ENCODE measurements at regions not wholly inside any gene's neighbourhood (a gene's known extent, or its start where the extent isn't known, plus 50 kb on each side); places are given as distances from the start of the nearest gene placed in this dataset.
A peak's percentile ranks its signal among the peaks of the same experiment; 100 is the strongest.

GRCh38 chr1:38285807-38286530 is 239.4 kb upstream of the POU3F1 start:
- ATAC-seq (peak; percentile 92), DNase-seq (ENCODE audit: low spot score) (peak; percentile 55)
- no peak overlapping the region for H3K27ac Mint-ChIP-seq

More at GRCh38 chr1:38285807-38286530, 239.4 kb upstream of the POU3F1 start:
- H3K4me3 Mint-ChIP-seq, result no peak overlapping the region
- no peak overlapping the region for H3K4me3 ChIP-seq
- H3K36me3 ChIP-seq (ENCODE audit: insufficient read depth), result no peaks in the 10 kb centered on the region
- no peaks in the 10 kb centered on the region for H3K79me2 ChIP-seq (replicated peaks; ENCODE audit: insufficient read depth)
- peaks cover 30% of the 10 kb centered on the region for H3K4me1 Mint-ChIP-seq
- H3K9me3 Mint-ChIP-seq, result no peaks in the 10 kb centered on the region; the same call in 2 of the 3 replicates
- H2AFZ ChIP-seq, result no peak overlapping the region
- no peak overlapping the region for H3K27ac ChIP-seq (ENCODE audit: low read depth)
- H4K20me1 ChIP-seq (replicated peaks; ENCODE audit: insufficient read depth), result no peaks in the 10 kb centered on the region
- H3F3A ChIP-seq (replicated peaks; ENCODE audit: low read depth), result 0 out of 2 replicates have a peak, but pooled peaks cover 2% of the 10 kb centered on the region
- H3K27me3 ChIP-seq (ENCODE audit: insufficient read depth), result no peaks in the 10 kb centered on the region
- peaks cover 6% of the 10 kb centered on the region for H3K27me3 Mint-ChIP-seq (ENCODE audit: insufficient read depth, low read depth, poor library complexity)
- peak overlapping the region; percentile 70 for H3K4me2 ChIP-seq
- peaks cover 22% of the 10 kb centered on the region for H3K4me1 ChIP-seq (ENCODE audit: insufficient read depth)
- H3K36me3 Mint-ChIP-seq (ENCODE audit: low read depth), result no peaks in the 10 kb centered on the region
- H3K9me2 ChIP-seq (ENCODE audit: insufficient read depth), result no peaks in the 10 kb centered on the region
- TF ChIP-seq ZNF114 (CRISPR knock-in tag; IDR thresholded peaks at IDR 0.05), result no peak
- TF ChIP-seq CREB1 (CRISPR knock-in tag; IDR thresholded peaks at IDR 0.05; ENCODE audit: low read depth), result peak; percentile 31; the same call in 1 of the 2 replicates
- no peak for TF ChIP-seq CTCF (conservative IDR thresholded peaks at IDR 0.05; ENCODE audit: low read depth in 2 of 2)
- no peak for TF ChIP-seq POLR2AphosphoS5 (IDR thresholded peaks at IDR 0.05; ENCODE audit: low read depth)
- peak; percentile 21; the same call in 1 of the 2 replicates for TF ChIP-seq ZNF462 (CRISPR knock-in tag; IDR thresholded peaks at IDR 0.05)
- TF ChIP-seq ZNF331 (CRISPR knock-in tag; IDR thresholded peaks at IDR 0.05; ENCODE audit: low read depth), result no peak
- no peak for TF ChIP-seq EZH2 (IDR thresholded peaks at IDR 0.05; ENCODE audit: low read depth, unreplicated experiment)

Measured in GM23338 (cell line).